H1 (cell line): ENCODE measurements at regions not wholly inside any gene's neighbourhood (a gene's known extent, or its start where the extent isn't known, plus 50 kb on each side); places are given as distances from the start of the nearest gene placed in this dataset.

Source experiments
- ATF3 ChIP-seq: IDR thresholded peaks from 2 replicates; pipeline ENCODE4 v1.6.1; 2011; ENCODE audit warnings: low read depth, mild to moderate bottlenecking, low read length; ENCODE audit not compliant: insufficient read depth
- CREB1 ChIP-seq: IDR thresholded peaks from 2 replicates; pipeline ENCODE4 v1.6.1; 2012; ENCODE audit warnings: inconsistent platforms
- CTCF ChIP-seq, 3 experiments: IDR thresholded peaks; 1 replicate in 2 of 3; 2 replicates in 1 of 3; pipeline versions ENCODE4 v1.5.1 to v1.6.1; 2011; ENCODE audit warnings: low read length in 3 of 3, mild to moderate bottlenecking in 3 of 3, inconsistent platforms in 2 of 3, low read depth in 1 of 3, moderate library complexity in 1 of 3; ENCODE audit not compliant: insufficient read depth in 1 of 3; ENCODE audit errors: control extremely low read depth in 1 of 3
- EZH2 ChIP-seq: fragments of 200-600 bp; sonication (generic); IDR thresholded peaks from 2 replicates; pipeline ENCODE4 v1.7.1; 2012; ENCODE audit warnings: low read depth, mild to moderate bottlenecking, moderate library complexity, low read length, inconsistent platforms; ENCODE audit not compliant: severe bottlenecking
- GABPA ChIP-seq: IDR thresholded peaks from 2 replicates; pipeline ENCODE4 v1.6.1; 2011; ENCODE audit warnings: mild to moderate bottlenecking, low read length, moderate library complexity, borderline replicate concordance; ENCODE audit not compliant: insufficient read depth
- HDAC2 ChIP-seq, 2 experiments: fragments of 300-600 bp in 1 of 2; sonication (generic) in 1 of 2; IDR thresholded peaks; 2 replicates each; pipeline ENCODE4 v1.6.1; 2011 to 2012; ENCODE audit warnings: low read depth in 2 of 2, low read length in 2 of 2, mild to moderate bottlenecking in 2 of 2, moderate library complexity in 2 of 2, borderline replicate concordance in 1 of 2, inconsistent platforms in 1 of 2
- NRF1 ChIP-seq: IDR thresholded peaks from 2 replicates; pipeline ENCODE4 v1.6.1; 2011; ENCODE audit warnings: mild to moderate bottlenecking, low read depth, low read length, improper control_type of control experiment
- POLR2AphosphoS5 ChIP-seq: IDR thresholded peaks from 2 replicates; pipeline ENCODE4 v1.6.1; 2011; ENCODE audit warnings: low read depth, low read length
- POU5F1 ChIP-seq: IDR thresholded peaks from 2 replicates; pipeline ENCODE4 v1.6.1; 2011; ENCODE audit warnings: low read depth, mild to moderate bottlenecking, low read length, moderate library complexity
- SIN3A ChIP-seq, 2 experiments: IDR thresholded peaks in 1 of 2; conservative IDR thresholded peaks in 1 of 2; 2 replicates each; pipeline ENCODE4 v1.6.1; 2011 to 2012; ENCODE audit warnings: low read length in 2 of 2, improper control_type of control experiment in 1 of 2, low read depth in 1 of 2, mild to moderate bottlenecking in 1 of 2
- SIX5 ChIP-seq: IDR thresholded peaks from 2 replicates; pipeline ENCODE4 v1.6.1; 2011; ENCODE audit warnings: mild to moderate bottlenecking, low read depth, low read length
- SP1 ChIP-seq: IDR thresholded peaks from 2 replicates; pipeline ENCODE4 v1.6.1; 2011; ENCODE audit warnings: low read depth, low read length
- SRF ChIP-seq: IDR thresholded peaks from 2 replicates; pipeline ENCODE4 v1.6.1; 2011; ENCODE audit warnings: mild to moderate bottlenecking, low read depth, low read length, moderate library complexity
- YY1 ChIP-seq: IDR thresholded peaks from 2 replicates; pipeline ENCODE4 v1.6.1; 2011; ENCODE audit warnings: low read depth, mild to moderate bottlenecking, low read length

- TF ChIP-seq SIN3A (conservative IDR thresholded peaks at IDR 0.05 in 1 of 2, IDR thresholded peaks at IDR 0.05 in 1 of 2; ENCODE audit: low read depth in 1 of 2, low read length in 2 of 2) (no peak), CTCF (IDR thresholded peaks at IDR 0.05; ENCODE audit: control extremely low read depth in 1 of 3, insufficient read depth in 1 of 3, low read depth in 1 of 3, low read length in 3 of 3) (peak in 2 of 3 experiments; percentile 29 to 34; a peak in 2 of 4 replicates), YY1 (no peak), GABPA (no peak), SRF (no peak), HDAC2 (IDR thresholded peaks at IDR 0.05; ENCODE audit: borderline replicate concordance in 1 of 2, low read depth in 2 of 2, low read length in 2 of 2) (no peak), POLR2AphosphoS5 (no peak), NRF1 (no peak), SIX5 (no peak), EZH2 (no peak), POU5F1 (no peak), ATF3 (no peak), CREB1 (no peak), SP1 (no peak)
Observed at GRCh38 chr2:41283079-41283775, 764.6 kb upstream of the PKDCC start.
